ENCODE measurements at regions not wholly inside any gene's neighbourhood (a gene's known extent, or its start where the extent isn't known, plus 50 kb on each side); places are given as distances from the start of the nearest gene placed in this dataset.

GRCh38 chr4:23660865-23661264 is 229.0 kb downstream of the PPARGC1A start:
- DNase-seq: peak in 1 of 2 experiments; percentile 1

GRCh38 chr4:23654791-23655190 is 235.1 kb downstream of the PPARGC1A start:
- no peak for DNase-seq

DNA sequence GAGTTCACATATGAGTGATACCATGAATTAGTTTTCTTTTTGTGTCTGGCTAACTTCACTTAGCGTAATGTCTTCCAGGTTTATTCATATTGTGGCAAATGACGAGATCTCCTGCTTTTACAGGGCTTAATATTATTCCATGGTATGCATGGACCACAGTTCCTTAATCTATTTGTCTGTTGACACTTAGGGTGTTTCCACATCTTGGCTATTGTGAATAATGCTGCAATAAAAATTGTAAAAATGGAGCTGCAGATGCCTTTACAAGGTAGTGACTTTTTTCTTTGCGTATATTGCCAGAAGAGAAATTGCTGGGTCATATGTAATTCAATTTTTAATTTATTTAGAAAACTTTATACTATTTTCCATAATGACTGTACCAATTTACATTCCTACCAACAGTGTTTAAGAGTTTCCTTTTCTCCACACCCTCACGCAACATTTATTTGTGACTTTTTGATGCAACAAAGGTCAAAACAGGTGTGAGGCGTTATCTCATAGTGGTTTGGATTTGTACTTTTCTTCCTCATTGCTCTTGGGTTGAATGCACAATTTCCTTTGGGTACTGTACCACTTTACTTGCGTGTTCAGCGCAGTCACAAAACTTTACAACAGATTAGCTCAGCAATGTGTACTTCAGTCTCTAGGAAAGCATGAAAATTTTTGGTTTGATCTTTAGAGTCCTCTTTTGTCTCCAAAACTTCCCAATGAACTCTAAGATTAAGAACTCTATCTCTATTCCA is 240.8 kb downstream of the PPARGC1A start:
- no peak for DNase-seq

DNA sequence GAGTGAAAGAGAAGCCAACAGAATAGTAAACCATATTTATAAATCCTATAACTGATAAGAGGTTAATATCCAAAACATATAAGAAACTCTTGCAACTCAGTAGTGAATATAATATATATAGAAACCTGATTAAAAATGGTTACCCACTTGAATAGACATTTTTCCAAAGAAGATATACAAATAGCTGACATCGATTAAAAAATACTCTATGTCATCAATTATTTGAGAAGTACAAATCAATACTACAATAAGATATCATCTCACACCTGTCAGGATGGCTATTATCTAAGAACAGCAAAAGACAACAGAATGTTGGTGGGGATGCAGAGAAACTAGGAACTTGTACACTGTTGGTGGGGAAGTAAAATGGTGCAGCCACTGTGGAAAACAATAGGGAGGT is 254.4 kb downstream of the PPARGC1A start:
- DNase-seq: no peak

GRCh38 chr4:23631255-23631950 is 258.4 kb downstream of the PPARGC1A start:
- DNase-seq: no peak

GRCh38 chr4:23630110-23630509 is 259.7 kb downstream of the PPARGC1A start:
- DNase-seq: no peak

DNA sequence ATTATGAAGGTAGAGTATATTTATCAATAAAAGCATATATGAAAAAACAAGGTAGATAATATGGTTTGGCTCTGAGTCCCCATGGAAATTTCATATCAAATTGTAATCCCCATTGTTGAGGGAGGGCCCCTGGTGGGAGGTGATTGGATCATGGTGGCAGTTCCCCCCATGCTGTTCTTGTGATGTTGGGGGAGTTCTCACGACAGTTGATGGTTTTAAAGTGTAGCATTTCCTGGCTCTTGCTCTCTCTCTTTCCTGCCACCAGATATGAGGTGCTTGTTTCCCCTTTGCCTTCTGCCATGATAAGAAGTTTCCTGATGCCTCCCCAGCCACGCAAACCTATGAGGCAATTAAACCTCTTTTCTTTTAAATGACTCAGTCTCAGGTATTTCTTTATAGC is 260.4 kb downstream of the PPARGC1A start:
- DNase-seq: no peak

GRCh38 chr4:23614284-23614892 is 275.5 kb downstream of the PPARGC1A start:
- DNase-seq: peak; percentile 41 to 75

DNA sequence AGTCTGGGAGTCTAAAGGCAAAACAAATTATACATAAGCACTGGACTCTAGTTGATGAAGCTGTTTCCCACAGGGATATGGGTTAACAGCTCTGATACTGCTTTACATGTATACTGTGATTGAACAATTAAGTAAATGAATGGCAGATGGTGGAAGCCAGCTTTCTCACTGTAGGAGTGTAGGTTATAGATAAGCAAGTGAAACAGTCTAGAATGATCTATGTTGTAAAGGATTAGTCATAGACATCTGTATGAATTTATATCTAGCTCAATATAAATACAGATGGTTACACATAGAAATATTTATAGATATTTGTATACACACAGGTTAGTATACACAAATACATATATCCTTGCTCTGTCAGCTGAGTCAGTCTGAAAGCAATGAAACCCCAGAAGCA is 276.1 kb downstream of the PPARGC1A start:
- no peak for DNase-seq

DNA sequence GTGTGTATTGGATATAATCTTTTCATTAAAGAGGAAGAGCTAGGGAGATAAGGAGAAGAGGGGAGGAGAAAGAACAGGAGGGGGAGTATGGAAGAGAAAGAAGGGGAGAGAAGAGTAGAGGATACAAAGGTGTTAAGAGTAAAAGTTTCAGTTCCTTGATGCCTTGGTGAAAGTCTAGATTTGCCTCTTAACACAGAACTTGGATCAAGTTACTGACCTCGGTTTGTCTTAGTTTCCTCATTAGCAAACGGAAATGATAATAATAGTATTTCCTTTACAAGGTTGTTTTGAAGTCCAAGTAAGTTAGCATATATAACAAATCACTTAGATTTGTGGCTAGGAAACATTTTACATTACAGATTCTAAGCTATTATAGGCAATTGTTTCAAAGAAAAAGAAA is 287.1 kb downstream of the PPARGC1A start:
- DNase-seq: no peak

DNA sequence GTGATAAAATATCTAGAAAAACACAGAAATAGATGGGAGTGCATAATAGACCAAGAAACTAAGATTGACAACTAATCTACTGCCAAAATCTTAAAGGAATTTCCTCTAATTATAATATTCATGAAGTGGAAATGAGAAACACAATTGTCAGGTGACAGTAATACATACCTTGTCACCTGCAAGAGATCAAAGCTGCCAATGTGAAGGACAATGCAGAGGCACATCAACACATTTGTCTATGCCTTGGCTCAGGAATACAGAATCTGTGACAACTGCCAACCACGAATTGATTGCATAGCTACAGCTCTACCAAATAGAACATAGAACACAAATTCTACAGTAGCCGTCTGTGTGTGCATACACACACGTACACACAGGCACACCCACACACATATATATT is 295.7 kb downstream of the PPARGC1A start:
- no peak for DNase-seq

DNA sequence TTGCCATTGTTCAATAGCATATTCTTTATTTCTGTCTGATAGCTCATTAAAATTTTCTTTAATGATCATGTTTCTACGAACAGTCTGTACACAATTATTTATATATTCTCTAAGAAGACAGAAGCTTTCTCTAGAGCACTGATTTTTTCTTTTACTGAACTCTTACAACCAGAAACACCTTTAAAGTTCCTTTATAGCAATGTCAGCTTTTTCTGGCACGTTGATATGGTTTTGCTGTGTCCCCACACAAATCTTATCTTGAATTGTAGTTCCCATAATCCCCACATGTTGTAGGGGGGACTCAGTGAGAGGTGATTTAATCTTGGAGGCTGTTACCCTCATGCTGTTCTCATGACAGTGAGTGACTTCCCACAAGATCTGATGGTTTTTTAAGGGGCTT is 299.4 kb downstream of the PPARGC1A start:
- no peak for DNase-seq

DNA sequence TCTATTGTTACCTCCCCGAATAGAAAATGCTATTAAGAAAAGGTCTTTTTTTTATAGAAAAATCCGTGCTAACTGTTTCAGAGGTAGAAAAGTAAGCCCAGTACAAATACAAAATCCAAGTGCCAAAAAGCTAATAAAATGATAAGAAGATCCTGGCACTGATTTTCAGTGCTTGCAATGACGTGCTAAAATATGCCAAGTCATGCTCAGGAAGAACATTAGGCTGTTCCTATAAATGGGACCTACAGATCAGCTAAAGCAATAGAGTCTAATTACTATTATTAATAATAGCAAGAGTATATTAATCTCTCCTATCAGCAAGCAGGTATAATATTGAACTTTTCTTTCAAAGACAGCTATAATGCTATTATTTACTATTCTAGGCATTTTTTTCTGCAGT is 305.8 kb downstream of the PPARGC1A start:
- no peak for DNase-seq

GRCh38 chr4:23582671-23583070 is 307.2 kb downstream of the PPARGC1A start:
- DNase-seq: no peak

GRCh38 chr4:23579166-23579565 is 310.7 kb downstream of the PPARGC1A start:
- no peak for DNase-seq

DNA sequence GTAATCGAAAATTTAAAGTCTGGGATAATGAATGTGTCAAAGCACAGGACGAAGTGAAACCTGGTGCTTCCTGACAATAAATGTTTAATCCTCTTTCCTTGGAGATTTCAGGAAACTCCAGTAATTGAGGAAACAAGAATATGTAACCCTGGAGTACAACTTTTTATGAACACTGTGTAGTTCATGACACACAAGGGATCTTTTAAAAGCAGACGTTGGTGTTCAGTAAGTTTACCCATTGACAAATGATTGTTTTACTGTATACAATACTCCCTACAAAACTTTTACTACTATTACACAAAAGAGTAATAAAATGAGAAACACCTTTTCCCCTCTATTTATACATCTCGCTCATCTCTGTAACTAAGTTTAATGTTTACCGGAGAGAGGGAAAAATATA is 312.4 kb downstream of the PPARGC1A start:
- DNase-seq: no peak

DNA sequence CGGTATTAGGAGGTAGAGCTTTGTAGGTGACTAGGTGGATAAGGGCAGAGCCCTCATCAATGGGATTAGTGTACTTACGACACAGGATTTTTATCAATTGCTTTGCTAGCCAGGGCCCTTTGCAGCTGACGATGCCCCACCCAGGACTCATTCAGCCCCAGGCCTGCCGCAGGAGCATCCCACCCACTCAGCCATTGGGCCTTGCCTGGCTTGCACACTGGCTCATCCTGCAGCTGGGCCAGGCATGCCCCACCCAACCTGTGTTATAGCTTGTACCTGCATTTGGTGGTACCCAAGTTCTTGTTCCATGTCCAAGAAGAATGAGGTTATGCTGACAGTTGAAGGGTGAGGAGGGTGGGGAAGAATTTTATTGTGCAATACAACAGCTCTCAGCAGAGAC is 317.5 kb downstream of the PPARGC1A start:
- no peak for DNase-seq

- DNase-seq: no peak
Measured at GRCh38 chr4:23567338-23567737, 322.5 kb downstream of the PPARGC1A start.

DNA sequence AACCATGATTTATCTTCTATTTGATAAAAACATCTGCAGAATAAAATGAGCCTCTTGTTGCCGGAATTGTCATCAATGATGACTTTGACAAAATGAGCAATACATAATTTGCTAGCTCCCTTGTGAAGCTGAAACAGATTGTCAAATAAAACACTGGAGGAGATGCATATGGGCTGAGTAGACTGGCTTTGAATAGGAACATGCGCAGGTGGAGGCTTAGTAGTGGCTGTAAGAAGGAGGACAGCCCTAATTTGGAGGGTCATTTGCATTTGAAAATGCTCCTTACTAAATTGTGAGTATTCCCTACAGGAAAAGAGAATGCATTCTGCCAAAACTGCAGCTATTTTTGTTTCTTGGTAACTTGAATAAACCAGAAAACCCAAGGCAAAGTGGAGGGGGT is 329.1 kb downstream of the PPARGC1A start:
- peak in 1 of 2 experiments; percentile 22 for DNase-seq

DNA sequence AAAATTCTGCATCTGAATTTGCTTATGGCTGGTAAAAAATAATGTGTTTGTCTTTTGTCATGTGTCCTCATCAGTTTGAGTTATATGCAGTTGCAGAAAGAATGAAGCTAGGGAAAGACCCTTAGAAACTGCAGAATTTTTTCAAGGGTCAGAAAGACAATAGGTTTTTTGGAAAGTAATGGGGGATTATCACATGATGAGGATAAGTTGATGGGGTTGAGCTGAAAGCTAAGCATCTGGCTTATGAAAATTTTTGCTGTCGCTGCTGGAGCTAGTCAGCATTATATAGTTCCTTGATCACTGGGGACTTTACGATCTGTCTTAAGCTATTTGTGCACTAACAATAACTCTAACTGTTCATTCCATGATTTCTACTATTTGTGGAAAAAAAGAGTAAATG is 331.7 kb downstream of the PPARGC1A start:
- DNase-seq: peak; percentile 82 to 92

DNA sequence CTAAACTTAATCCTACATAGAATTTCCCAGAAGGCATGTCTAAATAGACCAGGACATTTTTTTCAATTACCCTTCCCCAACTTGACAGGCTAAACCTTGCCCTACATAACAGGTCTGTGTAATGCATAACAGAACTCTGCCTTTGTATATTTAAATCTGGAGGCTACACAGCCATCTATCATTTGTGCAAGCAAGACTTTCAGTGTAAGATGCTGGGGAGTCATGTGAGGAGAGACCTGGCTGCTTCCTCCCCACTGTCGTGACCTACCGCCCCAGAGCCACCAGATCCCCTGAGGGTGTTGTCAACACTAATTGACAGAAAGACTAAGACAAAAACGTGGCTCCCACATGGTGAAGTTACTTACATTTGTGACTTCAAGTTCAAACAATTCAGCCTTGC is 342.2 kb downstream of the PPARGC1A start:
- DNase-seq: no peak

DNA sequence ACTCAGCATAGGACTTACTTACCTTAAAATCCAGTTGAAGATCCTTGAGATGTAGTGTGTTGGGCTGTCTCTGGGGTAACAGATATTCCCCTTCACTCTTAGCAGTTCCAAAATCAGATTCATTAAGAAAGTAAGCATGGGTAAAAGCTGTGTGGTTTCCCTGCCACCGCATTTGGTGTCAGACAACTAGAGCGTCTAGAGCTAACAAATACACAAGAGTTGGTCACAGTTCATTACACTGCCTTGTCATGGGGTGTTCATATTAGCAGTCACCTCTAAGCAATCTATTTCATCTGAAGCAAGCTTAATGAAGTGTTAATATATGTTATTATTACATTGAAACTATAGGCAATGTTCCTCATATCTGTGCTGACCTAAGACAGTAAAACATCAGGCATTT is 342.8 kb downstream of the PPARGC1A start:
- DNase-seq: no peak

- DNase-seq: no peak
Measured at GRCh38 chr4:23539969-23540569, 349.8 kb downstream of the PPARGC1A start.

- no peak for DNase-seq
Measured at GRCh38 chr4:23533859-23534258, 356.0 kb downstream of the PPARGC1A start.

Measured in NCI-H526 (cell line).